HG02852 (cell line): ENCODE measurements at regions not wholly inside any gene's neighbourhood (a gene's known extent, or its start where the extent isn't known, plus 50 kb on each side); places are given as distances from the start of the nearest gene placed in this dataset.

ENCODE experiments used
- ATAC-seq: cut with Tn5 transposase; IDR thresholded peaks from one replicate; pipeline ENCODE4 v1.9.1; 2021; ENCODE audit warnings: mild to moderate bottlenecking, moderate library complexity; ENCODE audit not compliant: unreplicated experiment

GRCh38 chr4:16377887-16378286 lies 151.6 kb upstream of the TAPT1 start:
- no peak for ATAC-seq

- no peak for ATAC-seq
Measured at GRCh38 chr4:16365036-16365569, 138.8 kb upstream of the TAPT1 start.

DNA sequence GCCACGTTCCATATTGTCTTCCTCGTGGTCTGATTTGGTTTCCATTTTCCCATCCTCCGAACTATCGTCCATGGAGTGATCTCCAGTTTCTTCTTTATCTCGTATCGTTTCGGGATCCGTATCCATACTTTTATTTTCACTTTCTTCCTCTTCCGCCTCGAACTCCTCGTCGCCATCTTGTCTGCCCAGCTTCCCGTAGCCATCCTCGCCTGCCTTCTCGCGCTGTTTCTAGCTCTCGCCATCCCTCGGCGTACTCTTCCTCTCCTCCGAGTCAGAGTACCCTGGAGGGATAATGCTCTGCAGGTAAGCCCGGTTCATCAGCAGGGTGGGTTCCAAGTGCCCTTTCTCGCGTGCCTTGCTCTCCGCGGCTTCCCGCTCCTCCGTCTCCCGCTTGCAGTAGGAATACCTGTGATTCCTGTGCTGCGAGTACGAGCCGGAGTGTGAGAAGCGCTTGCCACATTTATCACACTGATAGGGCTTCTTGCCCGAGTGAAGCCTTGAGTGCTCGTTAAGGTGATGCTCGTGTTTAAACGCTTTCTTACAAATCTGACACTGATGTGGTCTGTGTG lies 134.5 kb upstream of the TAPT1 start:
- ATAC-seq = no peak

DNA sequence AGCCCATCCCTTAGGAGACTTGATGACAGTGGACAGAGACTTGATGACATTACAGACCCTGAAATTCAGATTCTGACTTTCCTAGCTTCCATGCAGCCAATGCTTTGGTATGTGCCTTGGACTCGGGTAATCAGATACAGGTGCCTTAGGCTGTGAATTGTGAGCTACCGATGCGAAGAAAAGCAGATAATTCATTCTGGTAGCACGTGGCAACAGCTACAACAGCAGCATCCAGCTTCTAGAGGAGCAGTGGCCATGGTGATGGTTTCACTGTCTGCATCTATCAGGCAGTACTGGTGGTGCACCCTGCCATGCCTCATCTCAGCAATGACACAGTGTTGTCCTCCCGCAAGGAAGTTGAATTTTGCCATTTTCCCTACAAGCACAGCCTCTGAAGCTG lies 126.9 kb upstream of the TAPT1 start:
- no peak for ATAC-seq

DNA sequence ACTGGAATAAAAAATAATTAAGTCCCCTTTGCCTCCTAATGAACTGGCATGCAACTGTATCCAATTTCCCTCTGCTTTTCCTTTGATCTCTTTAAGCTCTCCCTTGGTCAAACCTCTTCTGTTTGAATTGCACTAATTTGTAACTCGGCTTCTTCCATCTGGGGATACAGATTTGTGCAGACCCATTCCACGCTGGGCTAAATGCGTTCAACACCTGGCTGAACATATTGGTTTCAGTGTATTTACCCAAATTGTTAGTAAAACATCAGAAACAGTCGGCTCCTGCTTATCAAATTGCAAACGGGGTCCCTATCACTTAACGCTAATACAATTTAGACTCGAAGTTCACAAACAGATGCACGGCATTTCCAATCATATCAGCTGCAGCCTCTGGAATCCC lies 124.9 kb upstream of the TAPT1 start:
- no peak for ATAC-seq

- no peak for ATAC-seq
Measured at GRCh38 chr4:16344853-16345252, 118.6 kb upstream of the TAPT1 start.

DNA sequence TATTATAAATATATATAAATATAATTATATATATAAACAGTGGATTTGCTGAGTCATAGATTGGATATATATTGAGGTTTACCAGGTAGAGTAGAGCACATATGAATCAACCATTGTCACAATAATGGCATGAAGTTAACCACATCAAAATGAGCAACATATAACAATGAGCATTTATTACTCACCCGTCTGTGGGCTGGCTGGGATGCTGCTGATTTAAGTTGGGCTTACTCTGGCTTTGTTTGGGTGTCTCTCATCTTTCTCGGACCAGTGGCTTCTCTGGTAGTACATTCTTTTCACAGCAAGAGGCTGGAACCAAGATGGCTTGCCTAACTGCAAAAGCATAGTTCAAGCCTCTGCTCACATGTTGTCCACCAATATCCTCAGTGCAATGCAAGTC lies 111.7 kb upstream of the TAPT1 start:
- no peak for ATAC-seq

GRCh38 chr4:16334601-16335000 lies 108.3 kb upstream of the TAPT1 start:
- no peak for ATAC-seq

DNA sequence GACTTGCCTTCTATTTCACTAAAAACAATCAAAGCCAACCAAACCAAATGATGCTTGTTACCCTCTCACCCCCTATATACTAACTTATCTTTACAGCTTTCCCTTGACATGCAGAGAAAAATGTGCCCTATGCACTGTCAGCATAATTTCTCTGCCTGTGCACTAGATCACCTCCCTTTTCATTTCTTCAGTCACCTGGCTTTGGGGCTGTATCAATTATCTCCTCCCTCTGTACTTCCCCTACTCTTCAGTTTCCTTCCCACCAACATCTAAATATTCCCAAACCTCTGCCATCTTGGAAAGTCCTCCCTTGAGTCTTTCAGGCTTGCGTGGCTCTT lies 103.5 kb upstream of the TAPT1 start:
- no peak for ATAC-seq

- ATAC-seq = no peak
Measured at GRCh38 chr4:16329125-16329796, 103.0 kb upstream of the TAPT1 start.

- no peak for ATAC-seq
Measured at GRCh38 chr4:16322183-16322582, 95.9 kb upstream of the TAPT1 start.

- no peak for ATAC-seq
Measured at GRCh38 chr4:16315456-16315855, 89.2 kb upstream of the TAPT1 start.

DNA sequence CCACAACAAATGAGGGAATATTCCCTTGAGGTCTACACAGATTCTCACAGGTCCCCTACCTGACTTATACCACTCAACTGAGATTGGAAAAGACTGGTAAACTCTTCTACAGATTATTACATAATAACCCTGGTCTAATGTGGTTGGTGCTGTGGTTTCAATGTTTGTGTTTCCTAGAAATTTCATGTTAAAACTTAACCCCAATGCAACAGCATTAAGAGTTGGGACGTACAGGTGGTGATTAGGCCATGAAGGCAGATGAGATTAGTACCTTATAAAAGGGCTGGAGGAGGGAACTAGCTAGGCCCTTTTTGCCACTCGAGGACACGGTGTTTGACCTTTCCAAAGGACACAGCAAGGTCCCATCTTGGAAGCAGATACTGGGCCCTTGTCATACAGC lies 84.3 kb upstream of the TAPT1 start:
- no peak for ATAC-seq

DNA sequence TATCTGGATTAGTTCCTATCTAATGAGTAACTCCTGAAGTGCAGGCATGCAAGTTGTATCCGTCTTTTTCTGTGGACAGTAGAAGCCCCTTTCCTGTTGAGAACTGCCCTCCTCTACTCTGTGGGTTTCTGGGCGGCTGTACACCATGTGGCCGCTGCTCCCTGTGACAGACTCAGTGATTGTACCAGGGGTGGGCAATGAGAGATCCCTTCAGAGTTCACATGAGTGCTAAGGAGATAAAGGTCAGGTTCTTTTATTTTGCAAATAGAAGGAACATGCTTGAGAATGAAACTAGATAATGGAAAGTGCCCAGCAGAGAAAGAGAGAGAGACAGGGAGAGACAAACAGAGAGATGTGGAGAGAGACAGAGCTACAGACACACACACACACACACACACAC lies 76.4 kb upstream of the TAPT1 start:
- ATAC-seq = no peak

DNA sequence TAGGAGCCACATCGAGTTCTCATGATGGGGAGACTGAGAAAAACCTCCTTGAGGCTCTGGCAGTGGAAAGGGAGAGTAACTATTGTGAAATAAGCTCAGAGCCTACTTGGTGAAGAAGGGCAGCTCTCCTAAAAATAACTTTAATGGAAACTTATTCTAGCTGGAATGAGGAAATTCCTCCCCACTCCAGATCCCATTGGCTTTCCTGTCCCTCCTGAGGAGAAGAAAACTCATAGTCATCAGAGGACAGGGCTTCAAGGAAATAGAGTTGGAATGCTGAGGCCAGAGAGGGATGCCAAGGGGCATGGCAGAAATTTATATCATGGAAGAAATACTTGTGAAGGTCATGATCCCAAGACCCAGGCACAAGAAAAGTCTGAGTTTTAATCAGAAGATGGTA lies 70.7 kb upstream of the TAPT1 start:
- ATAC-seq = no peak

- no peak for ATAC-seq
Measured at GRCh38 chr4:16294455-16294854, 68.2 kb upstream of the TAPT1 start.

DNA sequence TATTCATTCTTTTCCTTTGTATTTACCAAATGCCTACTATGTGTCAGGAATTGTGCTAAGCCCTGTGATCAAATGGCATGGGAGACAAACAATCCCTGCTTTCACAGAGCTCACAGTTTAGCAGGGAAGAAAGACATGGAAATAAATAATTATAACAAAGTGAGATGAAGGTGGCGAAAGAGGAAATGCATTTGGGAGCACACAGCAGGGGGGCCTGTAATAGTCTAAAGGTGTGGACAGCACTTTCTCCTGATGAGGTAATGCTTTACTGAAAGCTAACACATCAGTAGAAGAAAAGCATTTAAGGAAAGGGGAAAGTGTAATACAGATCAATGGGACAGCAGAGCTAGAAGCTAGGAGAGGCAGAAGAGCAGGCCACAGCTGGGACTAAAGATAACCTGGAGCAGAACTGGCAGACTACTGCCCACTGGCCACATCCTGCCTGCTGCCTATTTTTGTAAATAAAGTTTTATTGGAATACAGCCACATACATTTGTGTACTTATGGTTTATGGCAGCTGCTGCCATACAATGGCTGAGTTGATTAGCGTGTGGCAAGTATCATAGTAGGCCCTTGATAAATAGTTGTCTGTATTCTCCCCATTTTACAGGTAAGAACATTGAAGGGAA lies 67.1 kb upstream of the TAPT1 start:
- no peak for ATAC-seq

- ATAC-seq = no peak
Measured at GRCh38 chr4:16292585-16292984, 66.3 kb upstream of the TAPT1 start.

- ATAC-seq = no peak
Measured at GRCh38 chr4:16290681-16291420, 64.6 kb upstream of the TAPT1 start.

- no peak for ATAC-seq
Measured at GRCh38 chr4:16289897-16290554, 63.8 kb upstream of the TAPT1 start.

GRCh38 chr4:16284050-16284449 lies 57.8 kb upstream of the TAPT1 start:
- no peak for ATAC-seq
